Tongue (tissue), 1 donor: ENCODE measurements at regions not wholly inside any gene's neighbourhood (a gene's known extent, or its start where the extent isn't known, plus 50 kb on each side); places are given as distances from the start of the nearest gene placed in this dataset.

Source experiments
- DNase-seq: peaks from one replicate; pipeline ENCODE4 v3.0.0-alpha.2; 2015

- no peak for DNase-seq
Observed at GRCh38 chr18:24674200-24674599, 213.8 kb downstream of the HRH4 start.

- DNase-seq, result no peak
Observed at GRCh38 chr18:24674605-24675004, 214.2 kb downstream of the HRH4 start.

- no peak for DNase-seq
Observed at GRCh38 chr18:24677011-24677410, 216.6 kb downstream of the HRH4 start.

- DNase-seq, result no peak
Observed at GRCh38 chr18:24678107-24678506, 217.7 kb downstream of the HRH4 start.

- DNase-seq, result no peak
Observed at GRCh38 chr18:24678626-24679025, 218.2 kb downstream of the HRH4 start.

GRCh38 chr18:24679062-24679461, 218.6 kb downstream of the HRH4 start:
- no peak for DNase-seq

- no peak for DNase-seq
Observed at GRCh38 chr18:24683925-24684324, 223.5 kb downstream of the HRH4 start.

GRCh38 chr18:24685254-24685959, 225.0 kb downstream of the HRH4 start:
- DNase-seq, result no peak

GRCh38 chr18:24695168-24695567, 234.7 kb downstream of the HRH4 start:
- peak; percentile 88 for DNase-seq

GRCh38 chr18:24702001-24702515, 241.6 kb downstream of the HRH4 start:
- DNase-seq, result no peak

- DNase-seq, result no peak
Observed at GRCh38 chr18:24703316-24703715, 242.9 kb downstream of the HRH4 start.

- DNase-seq, result peak; percentile 49
Observed at GRCh38 chr18:24704946-24705630, 244.7 kb downstream of the HRH4 start.

GRCh38 chr18:24710474-24710873, 250.0 kb downstream of the HRH4 start:
- no peak for DNase-seq

GRCh38 chr18:24719791-24720190, 259.4 kb downstream of the HRH4 start:
- no peak for DNase-seq

- no peak for DNase-seq
Observed at GRCh38 chr18:24721388-24721787, 261.0 kb downstream of the HRH4 start.

GRCh38 chr18:24725644-24726415, 265.4 kb downstream of the HRH4 start:
- DNase-seq, result peak; percentile 21

GRCh38 chr18:24726727-24727492, 266.5 kb downstream of the HRH4 start:
- peak; percentile 95 for DNase-seq

GRCh38 chr18:24727685-24728084, 267.2 kb downstream of the HRH4 start:
- no peak for DNase-seq

- DNase-seq, result no peak
Observed at GRCh38 chr18:24731158-24731557, 270.7 kb downstream of the HRH4 start.

- DNase-seq, result no peak
Observed at GRCh38 chr18:24731981-24732380, 271.5 kb downstream of the HRH4 start.

- DNase-seq, result peak; percentile 55
Observed at GRCh38 chr18:24734058-24734457, 273.6 kb downstream of the HRH4 start.

GRCh38 chr18:24735624-24736231, 275.3 kb downstream of the HRH4 start:
- DNase-seq, result no peak
